WTC11 (cell line): ENCODE measurements at regions not wholly inside any gene's neighbourhood (a gene's known extent, or its start where the extent isn't known, plus 50 kb on each side); places are given as distances from the start of the nearest gene placed in this dataset.

Experiments used
- CTCF ChIP-seq: fragments of 200-600 bp; IDR thresholded peaks from 2 replicates; pipeline ENCODE4 v1.8.0; 2022; ENCODE audit warnings: antibody characterized with exemption
- ETV6 ChIP-seq: sonication (generic); formaldehyde crosslinking; IDR thresholded peaks from 2 replicates; pipeline ENCODE4 v1.8.1; 2022; ENCODE audit warnings: mild to moderate bottlenecking, missing genetic modification reagents
- FOXP1 ChIP-seq: sonication (generic); formaldehyde crosslinking; IDR thresholded peaks from 2 replicates; pipeline ENCODE4 v1.8.0; 2022; ENCODE audit warnings: missing genetic modification reagents, mild to moderate bottlenecking, moderate library complexity, borderline replicate concordance
- GABPB1 ChIP-seq: sonication (generic); formaldehyde crosslinking; IDR thresholded peaks from 2 replicates; pipeline ENCODE4 v1.8.1; 2023; ENCODE audit warnings: mild to moderate bottlenecking, missing genetic modification reagents
- JUN ChIP-seq: sonication (generic); formaldehyde crosslinking; IDR thresholded peaks from 2 replicates; pipeline ENCODE4 v1.8.0; 2023; ENCODE audit warnings: mild to moderate bottlenecking, missing genetic modification reagents
- USF1 ChIP-seq: sonication (generic); formaldehyde crosslinking; IDR thresholded peaks from 2 replicates; pipeline ENCODE4 v1.8.0; 2022; ENCODE audit warnings: mild to moderate bottlenecking, missing genetic modification reagents
- USF2 ChIP-seq: sonication (generic); formaldehyde crosslinking; IDR thresholded peaks from 2 replicates; pipeline ENCODE4 v1.8.1; 2023; ENCODE audit warnings: mild to moderate bottlenecking, missing genetic modification reagents, moderate library complexity
- ZMAT4 ChIP-seq: fragments of 250-450 bp; sonication (Bioruptor Pico); IDR thresholded peaks from 2 replicates; pipeline ENCODE4 v1.9.0; 2021; ENCODE audit warnings: mild to moderate bottlenecking
- ZNF121 ChIP-seq: sonication (generic); formaldehyde crosslinking; IDR thresholded peaks from 2 replicates; pipeline ENCODE4 v1.8.0; 2023; ENCODE audit warnings: missing genetic modification reagents
- ZNF425 ChIP-seq: fragments of 250-450 bp; sonication (Bioruptor Pico); conservative IDR thresholded peaks from 2 replicates; pipeline ENCODE4 v1.9.0; 2021; ENCODE audit warnings: mild to moderate bottlenecking

- TF ChIP-seq GABPB1 (CRISPR knock-in tag) (no peak), CTCF (no peak), ZNF425 (CRISPR knock-in tag) (no peak), FOXP1 (CRISPR knock-in tag) (no peak), USF2 (CRISPR knock-in tag) (no peak), ETV6 (no peak), ZNF121 (CRISPR knock-in tag) (no peak), USF1 (no peak), JUN (CRISPR knock-in tag) (no peak), ZMAT4 (CRISPR knock-in tag) (no peak)
These were observed 163.9 kb downstream of the RBM46 start for GRCh38 chr4:154944996-154945395.
